ENCODE measurements at regions not wholly inside any gene's neighbourhood (a gene's known extent, or its start where the extent isn't known, plus 50 kb on each side); places are given as distances from the start of the nearest gene placed in this dataset.
"Not testable (repeated sequence)": the region's sequence is repeated elsewhere in the genome, so short reads cannot be mapped to it uniquely, and the experiment has no call there.

- DNase-seq (ENCODE audit: low spot score) = no peak
Measured at GRCh38 chr3:59411186-59411585, 361.4 kb upstream of the CFAP20DC start.

DNA sequence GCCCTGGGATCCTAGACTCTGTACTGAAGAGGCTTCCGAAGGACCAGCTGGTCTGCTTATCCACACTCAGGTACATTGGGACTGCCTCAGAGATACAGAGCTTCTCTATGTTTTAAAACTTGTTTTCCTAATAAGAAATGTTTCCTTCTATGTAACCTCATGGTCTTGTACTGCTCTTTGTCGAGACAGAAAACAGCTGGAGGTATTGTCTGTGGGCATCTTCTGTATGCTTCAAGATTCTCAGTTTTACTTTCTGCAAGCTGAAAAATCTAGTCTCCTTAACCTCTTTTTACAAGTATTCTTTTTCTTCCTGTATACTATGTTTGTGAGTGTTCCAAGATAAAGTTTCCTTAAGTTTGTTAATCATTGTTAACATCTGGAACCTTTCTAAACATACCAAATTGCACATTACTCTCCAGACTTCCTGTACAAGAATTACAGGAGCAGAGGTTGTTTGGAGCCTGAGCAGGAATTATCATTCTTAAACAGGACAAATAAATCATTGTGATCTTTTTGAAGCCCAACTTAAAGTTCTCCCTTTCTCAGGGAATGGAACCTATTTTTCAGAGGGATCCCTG is 358.3 kb upstream of the CFAP20DC start:
- no peak for DNase-seq (ENCODE audit: low spot score)

DNA sequence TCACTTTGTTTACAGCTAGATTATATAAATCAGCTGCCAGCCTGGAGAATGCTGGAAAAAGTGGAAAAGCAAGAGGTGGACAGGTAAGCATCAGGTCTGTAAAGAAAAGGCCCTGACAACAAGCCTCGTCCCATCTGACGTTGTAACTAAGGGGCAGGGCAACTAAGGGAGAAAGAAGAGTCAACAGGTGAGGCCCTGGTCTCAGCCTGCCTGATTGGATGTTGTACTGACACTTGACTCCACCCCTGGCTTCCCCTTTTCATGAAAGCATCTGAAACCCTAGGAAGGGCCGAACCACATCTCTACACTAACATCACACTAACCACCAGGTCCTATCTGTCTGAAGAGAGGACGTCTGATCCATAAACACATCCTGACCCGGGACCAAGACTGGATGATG is 357.6 kb upstream of the CFAP20DC start:
- DNase-seq (ENCODE audit: low spot score) = no peak

DNA sequence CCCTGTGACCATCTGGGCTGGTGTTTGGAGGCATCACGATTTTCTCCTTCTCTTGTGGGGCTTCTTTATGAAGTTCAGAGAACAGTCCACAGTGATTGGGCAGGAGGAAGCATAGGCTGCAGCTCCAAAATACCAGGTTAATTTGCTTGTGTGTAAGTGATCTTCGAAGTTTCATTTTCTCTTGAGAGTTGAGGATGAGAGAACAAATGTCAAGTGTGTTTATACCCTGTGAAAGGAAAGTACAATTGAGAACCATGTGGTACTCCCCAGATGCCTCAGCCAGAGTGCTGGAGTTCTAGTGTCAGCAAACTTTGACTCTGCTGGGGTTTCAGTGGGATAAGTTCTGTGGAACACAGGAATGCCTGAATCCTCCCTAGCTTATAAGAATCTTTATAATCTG is 357.1 kb upstream of the CFAP20DC start:
- DNase-seq (ENCODE audit: low spot score) = no peak

GRCh38 chr3:59404851-59405250 is 355.0 kb upstream of the CFAP20DC start:
- no peak for DNase-seq (ENCODE audit: low spot score)

DNA sequence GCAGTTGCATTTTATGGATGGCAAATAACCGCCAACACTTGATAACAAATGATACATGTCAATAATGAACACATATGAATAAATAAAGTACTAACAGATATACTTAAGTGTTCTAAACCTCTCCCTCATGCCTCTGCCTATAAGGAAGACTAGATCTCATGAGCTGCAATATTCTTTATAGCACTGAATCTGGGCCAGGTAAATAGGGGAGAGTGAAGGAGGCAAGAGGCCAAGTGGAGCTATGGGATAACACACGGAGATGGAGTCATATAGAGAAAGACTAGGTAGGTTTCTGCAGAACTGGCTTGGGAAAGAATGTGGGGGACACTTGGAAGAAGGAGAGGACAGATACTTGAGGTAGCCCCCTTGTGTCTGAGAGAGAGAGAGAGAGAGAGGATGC is 354.2 kb upstream of the CFAP20DC start:
- no peak for DNase-seq (ENCODE audit: low spot score)

- DNase-seq (ENCODE audit: low spot score) = no peak
Measured at GRCh38 chr3:59401924-59402323, 352.1 kb upstream of the CFAP20DC start.

GRCh38 chr3:59392116-59392515 is 342.3 kb upstream of the CFAP20DC start:
- no peak for DNase-seq (ENCODE audit: low spot score)

- no peak for DNase-seq (ENCODE audit: low spot score)
Measured at GRCh38 chr3:59391131-59391530, 341.3 kb upstream of the CFAP20DC start.

- DNase-seq (ENCODE audit: low spot score) = no peak
Measured at GRCh38 chr3:59388555-59389270, 338.9 kb upstream of the CFAP20DC start.

GRCh38 chr3:59386165-59386564 is 336.3 kb upstream of the CFAP20DC start:
- no peak for DNase-seq (ENCODE audit: low spot score)

DNA sequence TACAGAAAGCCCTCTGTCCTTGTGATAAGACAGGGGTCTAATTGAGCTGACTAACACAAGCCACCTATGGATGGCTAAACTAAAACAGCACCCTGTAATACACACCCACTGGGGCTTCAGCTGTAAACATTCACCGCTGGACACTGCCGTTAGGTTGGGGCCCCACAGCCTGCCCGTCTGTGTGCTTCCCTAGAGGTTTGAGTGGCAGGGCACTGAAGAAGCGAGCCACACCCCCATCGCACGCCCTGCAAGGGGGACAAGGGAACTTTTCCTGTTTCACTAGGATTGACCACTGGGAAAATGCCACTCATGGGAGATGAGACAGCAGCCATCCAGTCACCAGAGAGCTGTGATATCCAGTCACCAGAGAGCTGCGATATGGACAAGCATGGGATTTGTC is 335.7 kb upstream of the CFAP20DC start:
- DNase-seq (ENCODE audit: low spot score) = no peak

DNA sequence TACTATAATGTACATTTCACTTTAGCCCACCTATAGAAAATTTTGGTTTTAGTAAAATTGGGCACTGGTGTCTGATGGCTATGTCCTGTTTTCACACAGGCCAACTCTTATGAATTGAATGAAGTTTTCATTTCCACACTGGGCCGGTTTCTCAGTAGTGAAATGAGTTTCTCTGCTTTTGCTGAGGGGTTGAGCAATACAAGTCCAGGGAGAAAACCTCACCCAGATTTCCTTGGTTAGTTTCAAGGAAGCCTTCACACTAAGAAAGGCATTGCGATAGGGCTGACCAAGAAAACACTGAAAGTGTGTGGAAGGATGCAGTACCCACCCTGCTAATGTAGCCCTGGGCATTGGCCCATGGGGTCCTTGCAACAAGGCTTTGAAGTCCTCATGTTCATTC is 331.5 kb upstream of the CFAP20DC start:
- DNase-seq (ENCODE audit: low spot score) = no peak

DNA sequence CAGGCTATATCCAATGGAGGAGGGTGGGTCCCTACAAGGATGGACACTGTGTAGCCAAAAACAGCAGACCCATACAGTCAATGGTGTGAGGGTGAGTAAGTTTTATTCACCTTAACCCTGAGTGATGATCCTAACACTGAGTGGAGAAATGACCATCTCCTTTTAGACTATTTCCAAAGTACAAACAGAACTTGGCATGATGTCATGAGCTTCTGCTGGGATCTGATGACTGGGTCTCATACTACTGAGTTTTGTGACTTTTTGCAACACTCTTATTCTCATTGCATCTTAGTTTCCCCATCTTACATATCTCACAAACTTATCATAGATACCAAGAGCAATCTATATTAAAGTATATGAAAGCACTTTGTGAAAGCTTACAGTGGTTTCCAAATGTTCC is 330.3 kb upstream of the CFAP20DC start:
- no peak for DNase-seq (ENCODE audit: low spot score)

GRCh38 chr3:59374818-59375211 is 325.0 kb upstream of the CFAP20DC start:
- no peak for DNase-seq (ENCODE audit: low spot score)

GRCh38 chr3:59374091-59374817 is 324.4 kb upstream of the CFAP20DC start:
- no peak for DNase-seq (ENCODE audit: low spot score)

DNA sequence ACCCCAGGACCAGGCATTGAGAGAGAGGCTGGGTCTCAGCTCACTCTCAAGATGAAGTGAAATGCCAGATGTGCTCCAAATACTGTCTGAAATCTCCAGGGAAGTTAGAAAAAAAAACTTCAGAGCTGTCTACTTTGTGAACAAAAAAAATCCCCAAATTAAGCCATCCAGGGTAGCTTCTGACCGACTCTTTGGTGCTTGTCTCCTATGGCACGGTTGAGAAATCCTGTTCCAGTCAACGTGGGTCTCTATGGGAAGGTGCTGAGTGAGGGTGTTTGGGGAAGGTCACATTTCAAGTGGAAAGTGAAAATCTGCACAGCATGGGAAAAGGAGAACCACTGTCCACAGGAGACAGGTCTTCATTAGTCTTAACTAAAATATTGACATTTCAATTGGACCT is 322.5 kb upstream of the CFAP20DC start:
- no peak for DNase-seq (ENCODE audit: low spot score)

DNA sequence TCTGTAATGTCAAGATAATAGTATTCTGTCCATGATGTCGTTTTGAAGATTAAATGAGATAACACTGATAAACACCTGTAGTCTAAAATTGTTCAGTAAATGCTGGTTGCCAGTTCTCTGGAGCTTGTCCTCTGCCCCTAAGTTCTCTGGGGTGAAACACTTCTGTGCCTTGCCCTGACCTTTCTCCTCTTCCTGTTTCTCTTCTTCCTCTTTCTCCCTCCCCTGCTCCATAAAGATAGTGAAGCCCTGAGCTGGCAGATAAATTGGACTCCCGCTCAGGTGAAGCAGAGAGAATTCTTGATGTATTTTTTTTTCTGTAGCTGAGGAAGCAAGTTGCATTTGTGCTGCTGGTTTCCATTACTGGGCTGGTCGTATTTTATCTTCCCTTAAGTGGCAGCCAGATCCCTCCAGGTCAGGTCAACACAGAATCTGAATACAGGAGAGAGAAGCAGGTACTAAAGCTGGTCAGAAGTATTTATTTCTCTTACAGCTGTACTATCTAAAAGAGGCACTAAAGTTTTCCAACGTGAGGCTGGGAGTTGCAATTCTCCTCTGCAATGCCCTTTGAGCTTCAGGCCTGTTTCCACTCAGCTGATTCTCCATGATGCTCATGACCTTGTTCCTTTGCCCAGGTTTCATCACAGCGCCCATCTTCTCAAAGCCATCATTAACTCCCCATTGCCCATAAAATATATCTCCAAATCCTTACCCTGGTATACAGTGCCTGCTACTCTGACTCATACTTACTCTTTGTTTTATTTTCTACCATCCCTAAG is 319.3 kb upstream of the CFAP20DC start:
- no peak for DNase-seq (ENCODE audit: low spot score)

DNA sequence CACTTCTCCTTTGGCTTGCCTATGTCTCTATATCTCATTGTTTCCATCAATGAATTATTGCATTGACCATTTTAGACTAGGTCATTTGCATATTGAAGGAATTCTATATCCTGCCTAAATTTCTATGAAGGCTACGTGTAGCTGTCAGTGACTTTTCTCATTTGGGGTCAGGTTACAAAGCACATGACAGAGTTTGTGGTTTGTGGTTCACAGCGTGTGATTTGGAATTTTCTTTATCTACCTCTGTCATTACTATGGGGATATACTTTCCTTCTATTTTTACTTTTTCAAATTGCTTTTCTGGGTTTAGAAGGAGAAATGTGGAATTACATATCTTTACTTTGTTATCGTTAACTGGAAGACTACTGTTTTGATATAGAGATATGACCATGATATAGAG is 317.3 kb upstream of the CFAP20DC start:
- DNase-seq (ENCODE audit: low spot score) = no peak

- no peak for DNase-seq (ENCODE audit: low spot score)
Measured at GRCh38 chr3:59366218-59366617, 316.4 kb upstream of the CFAP20DC start.

DNA sequence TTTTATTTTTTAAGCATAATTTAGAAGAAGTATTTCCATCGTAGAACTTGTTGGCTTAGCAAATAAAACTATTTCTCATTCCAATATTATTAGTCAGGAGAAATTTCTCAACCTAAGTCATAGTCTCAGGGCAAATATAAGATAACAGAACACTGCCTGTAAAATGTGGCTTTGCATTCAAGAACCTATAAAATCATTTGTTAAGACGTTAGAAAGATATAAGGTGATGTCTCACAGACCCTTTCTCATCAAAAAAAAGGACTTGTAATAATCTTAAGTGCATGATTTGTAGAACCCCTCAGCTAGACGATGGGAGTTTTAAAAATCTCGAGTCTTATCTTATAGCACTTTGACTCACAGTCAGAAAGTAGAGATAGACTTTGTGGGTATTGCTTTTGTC is 314.7 kb upstream of the CFAP20DC start:
- peak; percentile 10 for DNase-seq (ENCODE audit: low spot score)

DNA sequence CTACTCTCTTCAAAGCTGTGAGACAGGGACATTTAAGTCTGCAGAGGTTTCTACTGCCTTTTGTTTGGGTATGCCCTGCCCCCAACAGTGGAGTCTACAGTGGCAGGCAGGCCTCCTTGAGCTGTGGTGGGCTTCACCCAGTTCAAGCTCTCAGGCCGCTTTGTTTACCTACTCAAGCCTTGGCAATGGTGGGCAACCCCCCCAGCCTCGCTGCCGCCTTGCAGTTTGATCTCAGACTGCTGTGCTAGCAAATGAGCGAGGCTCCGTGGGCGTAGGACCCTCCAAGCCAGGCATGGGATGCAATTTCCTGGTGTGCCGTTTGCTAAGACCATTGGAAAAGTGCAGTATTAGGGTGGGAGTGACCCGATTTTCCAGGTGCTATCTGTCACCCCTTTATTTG is 310.5 kb upstream of the CFAP20DC start:
- not testable (repeated sequence) for DNase-seq (ENCODE audit: low spot score)

DNA sequence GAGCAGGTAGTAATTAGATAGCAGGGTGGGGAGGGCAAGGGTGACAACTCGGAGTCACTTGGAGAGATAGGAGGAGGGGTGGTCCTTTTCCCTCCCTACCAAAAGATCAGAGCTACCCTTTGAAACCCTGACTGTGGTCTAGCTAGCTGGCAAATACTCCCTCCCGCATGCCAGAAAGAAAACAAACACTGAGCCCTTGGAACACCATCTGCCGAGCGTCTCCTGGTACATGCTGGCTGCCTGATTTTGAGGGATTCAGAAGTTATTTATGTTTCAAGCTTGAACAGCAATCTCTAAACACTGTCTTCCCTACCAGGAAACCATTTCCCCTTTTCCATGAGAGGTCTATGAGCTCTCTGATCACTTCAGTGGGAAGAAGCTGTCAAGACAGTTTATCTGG is 291.6 kb upstream of the CFAP20DC start:
- DNase-seq (ENCODE audit: low spot score) = no peak
